Left forelimb (tissue), 1 donor: ENCODE measurements at regions not wholly inside any gene's neighbourhood (a gene's known extent, or its start where the extent isn't known, plus 50 kb on each side); places are given as distances from the start of the nearest gene placed in this dataset.
"Not testable (repeated sequence)": the region's sequence is repeated elsewhere in the genome, so short reads cannot be mapped to it uniquely, and the experiment has no call there.

Experiments used
- DNase-seq: peaks from one replicate; pipeline ENCODE4 v3.0.0-alpha.2; 2018; ENCODE audit warnings: low spot score

GRCh38 chr1:148315071-148315811 is 163.2 kb upstream of the NBPF11 start:
- DNase-seq: no peak

GRCh38 chr1:148310807-148311206 is 158.7 kb upstream of the NBPF11 start:
- no peak for DNase-seq

GRCh38 chr1:148309940-148310500 is 157.9 kb upstream of the NBPF11 start:
- DNase-seq: no peak

GRCh38 chr1:148308832-148309458 is 156.9 kb upstream of the NBPF11 start:
- DNase-seq: no peak

DNA sequence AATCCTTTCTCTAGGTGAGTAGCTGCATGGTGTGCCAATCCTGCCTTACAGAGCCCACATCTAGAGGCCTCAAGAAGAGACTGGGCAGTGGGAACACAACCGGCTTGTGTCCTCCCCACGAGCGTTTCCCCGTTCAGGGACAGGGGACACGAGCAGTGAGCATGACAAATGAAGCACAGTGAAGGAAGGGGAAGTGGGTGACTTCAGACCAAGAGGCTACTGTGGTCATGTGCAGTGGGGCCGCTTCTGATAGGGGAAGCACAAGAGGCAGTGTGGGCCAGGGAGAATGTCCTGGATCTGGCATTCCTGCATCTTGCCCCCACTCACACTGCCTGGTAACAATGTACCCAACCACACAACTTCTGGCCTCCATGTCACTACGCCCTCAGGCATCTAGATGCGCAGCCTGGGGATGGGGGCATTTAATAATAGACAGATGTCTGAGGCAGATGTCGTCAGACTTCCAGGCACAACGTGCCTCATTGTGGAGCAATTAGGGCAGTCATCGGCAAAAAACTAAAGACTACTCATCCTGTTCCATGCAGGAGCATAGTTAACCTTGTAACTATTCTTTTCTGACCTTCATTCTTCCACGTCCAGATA is 155.6 kb upstream of the NBPF11 start:
- DNase-seq: no peak

- DNase-seq: not testable (repeated sequence)
These were observed 152.9 kb upstream of the NBPF11 start for GRCh38 chr1:148304935-148305334.

DNA sequence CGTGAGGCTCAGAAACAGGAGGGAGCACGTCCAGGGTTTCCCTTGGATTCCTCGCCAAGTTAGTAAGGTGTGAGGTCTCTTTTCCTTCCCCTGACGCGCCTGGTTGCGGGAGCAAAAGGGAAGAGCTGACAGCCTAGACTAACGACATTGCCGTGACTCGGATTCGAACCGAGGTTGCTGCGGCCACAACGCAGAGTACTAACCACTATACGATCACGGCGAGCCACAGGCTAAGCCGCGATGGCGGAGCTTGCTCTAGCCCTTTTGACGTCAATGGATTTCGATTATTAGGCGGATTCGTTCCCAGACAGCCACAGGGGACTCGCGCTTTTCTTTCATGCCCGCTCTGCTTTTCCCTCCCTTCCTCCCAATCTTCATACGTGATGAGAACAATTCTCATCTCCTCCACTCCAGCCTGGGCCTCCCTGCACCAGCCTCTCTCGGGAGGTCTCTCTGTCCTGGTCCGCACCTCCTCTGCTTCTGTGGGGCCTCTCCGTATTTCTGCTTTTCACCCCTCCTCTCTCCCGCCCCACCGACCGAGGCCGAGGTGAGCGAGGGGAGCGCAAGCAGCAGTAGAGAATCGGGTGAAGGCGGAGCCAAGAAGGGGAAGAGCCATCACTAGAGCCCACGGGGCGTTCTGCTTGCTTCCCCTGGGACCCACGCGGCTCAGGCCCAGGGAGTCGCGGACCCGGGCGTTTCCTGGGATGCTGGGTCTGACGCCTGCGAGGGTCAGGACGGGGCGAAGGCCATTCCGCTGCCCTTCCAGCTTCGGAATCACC is 150.7 kb upstream of the NBPF11 start:
- not testable (repeated sequence) for DNase-seq

DNA sequence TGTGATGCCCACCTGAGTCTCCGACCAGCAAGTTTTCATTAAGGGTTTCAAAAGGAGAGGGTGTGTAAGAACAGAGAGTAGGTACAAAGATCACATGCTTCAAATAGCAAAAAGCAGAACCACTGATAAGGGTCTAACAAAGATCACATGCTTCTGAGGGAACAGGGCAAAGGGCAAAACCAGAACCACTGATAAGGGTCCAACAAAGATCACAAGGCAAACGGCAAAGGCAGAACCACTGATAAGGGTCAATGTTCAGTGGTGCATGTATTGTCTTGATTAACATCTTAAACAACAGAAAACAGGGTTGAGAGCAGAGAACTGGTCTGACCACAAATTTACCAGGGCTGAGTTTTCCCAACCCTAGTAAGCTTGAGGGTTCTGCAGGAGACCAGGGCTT is 145.8 kb upstream of the NBPF11 start:
- not testable (repeated sequence) for DNase-seq

GRCh38 chr1:148296511-148296910 is 144.4 kb upstream of the NBPF11 start:
- DNase-seq: no peak

- DNase-seq: no peak
These were observed 142.2 kb upstream of the NBPF11 start for GRCh38 chr1:148294116-148294807.

DNA sequence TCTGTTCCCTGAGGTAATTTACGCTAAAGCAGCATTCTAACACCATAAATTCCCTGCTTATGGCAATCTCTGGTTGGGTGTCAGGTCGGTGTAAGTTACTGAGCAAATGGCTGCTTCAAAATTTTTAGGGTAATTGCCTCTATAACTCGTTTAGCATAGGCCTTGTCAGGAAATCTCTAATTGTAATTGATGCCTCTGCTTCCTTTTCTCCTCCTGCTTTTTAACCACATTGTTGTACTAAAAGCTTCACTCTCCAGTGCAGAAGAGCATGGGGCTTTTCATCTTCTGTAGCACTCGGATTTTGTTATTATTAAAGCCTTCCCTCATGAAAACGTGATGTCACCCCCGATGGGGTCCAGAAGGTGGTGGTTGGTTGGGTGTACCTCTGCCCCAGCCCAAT is 141.6 kb upstream of the NBPF11 start:
- DNase-seq: no peak

DNA sequence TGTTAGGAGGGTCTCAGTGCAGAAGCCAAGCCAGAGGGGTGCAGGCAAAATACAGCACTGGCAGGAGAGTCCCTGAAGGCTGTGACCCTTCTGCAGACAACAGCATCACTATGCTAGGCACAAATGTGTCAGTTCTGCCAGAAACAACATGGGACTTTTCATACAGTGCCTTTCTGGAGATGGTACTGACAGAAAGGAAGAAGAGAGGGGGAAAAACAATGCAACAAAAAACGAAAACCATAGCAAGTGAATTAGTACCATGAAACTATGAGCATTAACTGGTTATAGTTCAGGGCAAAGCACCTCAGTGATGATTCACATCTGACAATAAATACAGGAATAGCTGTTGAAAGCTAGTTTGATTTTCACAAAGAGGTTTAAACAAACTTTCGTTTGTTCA is 140.8 kb upstream of the NBPF11 start:
- no peak for DNase-seq

DNA sequence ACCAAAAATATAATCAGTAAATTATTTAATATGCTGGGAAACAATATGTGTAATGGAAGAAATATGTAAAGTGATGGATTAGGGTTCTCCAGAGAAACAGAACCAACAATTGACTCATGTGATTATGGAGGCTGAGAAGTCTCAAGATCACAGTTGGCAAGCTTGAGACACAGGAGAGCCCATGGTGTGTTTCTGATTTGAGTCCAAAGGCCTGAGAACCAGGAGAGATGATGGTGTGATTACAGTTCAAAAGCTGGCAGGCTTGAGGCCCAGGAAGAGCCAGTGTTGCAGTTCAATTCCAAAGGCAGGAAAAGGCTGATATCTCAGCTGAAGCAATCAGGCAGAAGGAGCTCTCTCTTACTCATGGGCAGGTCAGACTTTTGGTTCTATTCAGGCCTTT is 138.8 kb upstream of the NBPF11 start:
- no peak for DNase-seq

GRCh38 chr1:148289647-148290046 is 137.6 kb upstream of the NBPF11 start:
- DNase-seq: no peak

- not testable (repeated sequence) for DNase-seq
These were observed 133.9 kb upstream of the NBPF11 start for GRCh38 chr1:148285946-148286345.

DNA sequence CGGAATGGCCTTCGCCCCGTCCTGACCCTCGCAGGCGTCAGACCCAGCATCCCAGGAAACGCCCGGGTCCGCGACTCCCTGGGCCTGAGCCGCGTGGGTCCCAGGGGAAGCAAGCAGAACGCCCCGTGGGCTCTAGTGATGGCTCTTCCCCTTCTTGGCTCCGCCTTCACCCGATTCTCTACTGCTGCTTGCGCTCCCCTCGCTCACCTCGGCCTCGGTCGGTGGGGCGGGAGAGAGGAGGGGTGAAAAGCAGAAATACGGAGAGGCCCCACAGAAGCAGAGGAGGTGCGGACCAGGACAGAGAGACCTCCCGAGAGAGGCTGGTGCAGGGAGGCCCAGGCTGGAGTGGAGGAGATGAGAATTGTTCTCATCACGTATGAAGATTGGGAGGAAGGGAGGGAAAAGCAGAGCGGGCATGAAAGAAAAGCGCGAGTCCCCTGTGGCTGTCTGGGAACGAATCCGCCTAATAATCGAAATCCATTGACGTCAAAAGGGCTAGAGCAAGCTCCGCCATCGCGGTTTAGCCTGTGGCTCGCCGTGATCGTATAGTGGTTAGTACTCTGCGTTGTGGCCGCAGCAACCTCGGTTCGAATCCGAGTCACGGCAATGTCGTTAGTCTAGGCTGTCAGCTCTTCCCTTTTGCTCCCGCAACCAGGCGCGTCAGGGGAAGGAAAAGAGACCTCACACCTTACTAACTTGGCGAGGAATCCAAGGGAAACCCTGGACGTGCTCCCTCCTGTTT is 128.9 kb upstream of the NBPF11 start:
- DNase-seq: not testable (repeated sequence)

DNA sequence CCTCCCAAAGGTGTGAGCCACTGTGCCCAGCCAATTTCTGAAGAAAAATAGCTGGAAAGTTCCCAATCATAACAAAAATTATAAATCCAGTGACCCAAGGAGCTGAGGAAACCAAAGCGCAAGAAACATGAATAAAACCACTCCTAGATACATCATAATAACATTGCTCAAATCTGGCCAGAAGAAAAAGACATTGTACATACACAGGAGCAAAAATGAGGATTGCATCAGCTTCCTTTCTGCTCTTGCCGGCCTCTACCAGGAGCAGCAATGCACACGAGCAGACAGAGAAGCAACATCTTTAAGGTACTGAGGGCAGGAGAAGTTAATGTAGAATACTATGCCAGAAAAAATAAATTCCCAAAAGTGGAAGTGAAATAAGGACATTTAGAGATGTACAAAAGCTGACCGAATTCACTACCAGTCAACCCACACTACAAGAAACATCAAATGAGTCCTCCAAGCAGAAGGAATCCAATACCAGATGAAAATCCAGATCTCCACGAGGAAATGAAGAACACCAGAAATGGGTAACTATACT is 127.0 kb upstream of the NBPF11 start:
- DNase-seq: not testable (repeated sequence)

GRCh38 chr1:148277865-148278279 is 125.8 kb upstream of the NBPF11 start:
- not testable (repeated sequence) for DNase-seq

DNA sequence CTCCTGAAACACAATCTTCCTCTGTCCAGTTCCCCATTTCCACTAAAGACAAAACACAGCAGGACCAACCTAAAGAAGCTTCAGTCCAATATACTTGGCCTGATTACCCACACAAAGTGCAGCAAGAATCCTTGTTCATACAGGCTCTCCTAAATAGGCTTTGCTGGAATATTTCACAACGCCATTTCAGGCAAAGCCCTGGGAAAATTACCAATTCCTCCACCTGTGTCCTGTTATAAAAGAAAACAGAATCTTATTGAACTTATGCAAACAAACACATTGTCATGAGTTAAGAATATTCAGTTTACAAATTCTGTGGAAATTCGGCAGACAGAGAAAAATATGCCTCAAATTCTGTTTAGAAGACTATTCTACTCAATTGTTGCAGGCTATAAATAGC is 115.0 kb upstream of the NBPF11 start:
- not testable (repeated sequence) for DNase-seq
